ENCODE measurements at regions not wholly inside any gene's neighbourhood (a gene's known extent, or its start where the extent isn't known, plus 50 kb on each side); places are given as distances from the start of the nearest gene placed in this dataset.

DNA sequence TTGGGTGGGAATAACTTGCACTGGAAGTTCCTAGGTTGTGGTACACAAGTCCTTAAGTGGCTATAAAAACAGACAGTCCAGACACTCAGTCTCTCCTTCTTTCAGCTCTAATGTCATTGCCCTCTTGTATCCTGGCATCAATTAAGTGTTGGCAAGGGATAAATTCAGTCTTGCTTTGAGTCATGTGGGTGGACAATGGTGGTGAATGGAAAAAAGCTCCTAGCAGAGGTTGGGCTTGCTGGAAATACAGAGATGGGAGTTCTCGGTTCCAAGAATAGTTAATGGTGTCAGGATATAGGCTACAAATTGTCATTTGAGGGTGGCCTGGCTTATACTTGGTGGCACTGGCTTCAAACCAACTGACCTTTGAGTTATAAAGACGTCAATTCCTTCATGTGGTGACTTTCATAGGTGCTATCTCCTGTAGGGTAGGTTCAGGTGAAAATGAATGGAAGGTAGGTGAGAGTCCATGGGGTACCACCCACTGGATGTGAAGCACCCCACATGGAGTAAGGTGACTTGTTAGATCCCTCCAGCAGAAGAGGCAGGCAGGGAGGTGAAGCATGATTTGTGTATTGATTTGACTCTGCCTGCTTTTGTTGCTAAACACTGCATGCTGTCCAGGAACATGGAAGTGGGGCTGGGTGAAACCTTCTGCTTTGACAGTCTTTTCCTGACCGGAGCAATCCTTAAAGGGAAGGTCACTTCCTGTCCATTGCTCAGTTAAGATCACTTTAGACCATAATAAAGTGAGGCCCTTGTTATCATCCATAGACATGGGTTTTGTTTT lies 102.0 kb downstream of the LACC1 start:
- no peak for DNase-seq
- ATAC-seq, result peak; percentile 26
- intact Hi-C loops (cut with DNase I, micrococcal nuclease), result no loop called here

DNA sequence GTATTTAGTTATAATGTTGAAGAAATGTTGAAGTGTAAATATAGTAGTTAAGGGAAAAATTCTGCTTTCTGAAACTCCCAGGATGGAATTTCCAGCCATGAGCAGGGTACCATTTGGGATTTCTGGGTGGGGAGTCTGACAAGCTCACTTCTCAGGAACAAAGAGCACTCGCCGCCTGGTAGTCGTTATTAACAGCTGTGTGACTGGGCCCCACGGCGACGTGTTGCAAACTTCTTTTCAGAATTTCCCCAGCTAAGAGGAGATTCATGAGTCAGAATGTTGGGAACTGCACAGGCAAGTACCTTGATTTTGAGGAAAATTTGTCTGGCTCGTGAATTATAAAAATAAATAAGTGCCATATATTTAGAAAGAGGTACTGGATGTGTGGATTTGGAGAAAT lies 103.7 kb downstream of the LACC1 start:
- DNase-seq (no peak), ATAC-seq (no peak)
- intact Hi-C loops (cut with DNase I, micrococcal nuclease), result no loop called here

DNA sequence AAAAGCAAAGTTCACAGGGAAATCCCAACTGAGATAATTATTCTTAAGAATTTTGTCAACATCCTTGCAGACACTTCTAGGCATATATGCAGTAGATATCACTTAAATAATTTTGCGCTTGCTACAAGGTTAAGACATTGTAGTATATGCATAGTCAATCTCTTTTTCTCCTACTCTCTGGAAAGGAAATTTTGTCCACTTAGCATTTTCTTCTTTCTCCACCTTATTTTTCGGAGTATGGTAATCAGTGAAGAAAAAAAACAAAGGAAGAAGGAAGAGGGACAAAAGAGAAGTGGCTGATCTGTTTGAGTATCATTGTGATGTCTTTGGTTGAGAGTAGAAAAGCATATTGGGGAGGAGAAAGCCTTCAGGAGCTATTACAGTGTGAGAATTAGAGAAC lies 104.6 kb downstream of the LACC1 start:
- DNase-seq (no peak), ATAC-seq (no peak)

DNA sequence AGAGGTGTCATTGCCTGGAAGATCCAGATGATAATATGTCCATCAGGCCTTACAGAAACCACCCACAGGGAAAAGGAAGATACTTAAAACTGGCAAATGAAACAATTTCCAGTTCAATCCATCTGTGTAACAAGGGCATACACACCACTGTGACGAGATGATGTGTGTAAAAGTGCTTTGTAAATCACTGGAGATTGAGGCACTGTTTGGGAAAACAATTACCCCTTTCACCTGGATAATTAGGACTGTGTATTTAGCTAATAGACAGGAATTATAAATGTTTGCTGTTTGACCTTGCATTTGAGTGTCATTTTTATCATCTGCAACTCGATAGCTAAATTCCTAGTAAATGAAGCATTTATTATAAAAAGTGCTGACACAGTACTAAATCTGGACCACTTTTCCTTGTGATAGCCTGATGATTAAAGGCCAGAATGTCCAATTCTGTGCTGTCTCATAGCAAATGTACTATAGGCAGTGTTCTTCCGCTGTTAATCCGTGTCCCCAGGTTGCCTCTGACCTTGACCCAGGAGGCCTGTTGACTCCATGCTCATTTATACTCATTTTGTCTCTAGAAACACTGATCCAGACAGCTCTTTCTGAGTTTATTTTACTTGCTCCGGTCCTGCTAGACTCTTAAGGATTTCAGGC lies 105.8 kb downstream of the LACC1 start:
- ATAC-seq, result no peak
- DNase-seq, result no peak
- intact Hi-C loops (cut with DNase I, micrococcal nuclease), result no loop called here

More for the DNA sequence above, 104.6 kb downstream of the LACC1 start:
- intact Hi-C loops (cut with DNase I, micrococcal nuclease), result no loop called here

DNA sequence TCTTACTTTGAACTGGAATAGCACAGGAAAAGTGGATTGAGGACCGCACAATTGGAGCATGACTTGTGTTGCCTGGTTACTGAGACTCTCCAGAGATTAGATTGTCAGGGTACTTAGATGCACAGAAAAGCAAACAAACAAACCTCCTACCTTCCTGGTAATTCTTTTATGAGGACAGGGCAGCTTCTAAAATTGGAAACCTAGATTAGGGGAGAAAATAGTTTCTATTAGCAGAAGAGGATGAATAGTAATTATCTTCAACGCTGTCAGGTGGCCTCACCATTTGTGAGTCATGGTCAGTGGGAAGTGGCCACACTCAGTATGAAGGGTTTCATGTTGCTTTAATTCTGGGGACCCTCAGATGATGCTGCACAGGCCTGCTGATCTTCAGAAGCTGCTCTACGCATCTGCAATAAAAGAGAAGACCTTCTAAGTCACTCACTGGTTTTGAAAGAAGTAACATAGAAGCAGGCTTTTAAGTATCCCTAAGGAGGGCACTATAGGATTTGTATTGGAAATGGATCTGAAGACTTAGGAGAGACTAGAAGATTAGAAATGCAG lies 106.8 kb downstream of the LACC1 start:
- no peak for ATAC-seq
- DNase-seq, result no peak
- intact Hi-C loops (cut with DNase I, micrococcal nuclease), result no loop called here

DNA sequence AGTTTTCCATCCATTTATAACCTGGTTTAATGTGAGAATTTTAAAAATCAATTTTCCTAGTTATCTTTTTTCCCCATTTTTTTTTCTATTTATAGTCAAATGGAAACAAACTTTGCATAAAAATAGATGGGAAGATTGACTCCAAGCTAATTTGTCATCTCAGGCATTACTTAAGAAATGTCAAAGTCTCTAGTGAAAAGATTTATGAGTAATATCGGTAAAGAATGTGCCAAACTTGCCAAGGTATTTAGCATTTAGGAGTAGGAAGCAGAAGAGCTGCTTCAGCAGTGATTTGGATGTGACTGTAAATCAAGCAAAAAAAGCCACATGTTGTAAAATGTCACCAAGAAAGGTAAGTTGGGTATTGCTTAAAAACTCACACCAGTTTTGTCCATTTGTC lies 108.6 kb downstream of the LACC1 start:
- no peak for DNase-seq
- no peak for ATAC-seq
- intact Hi-C loops (cut with DNase I, micrococcal nuclease), result no loop called here

DNA sequence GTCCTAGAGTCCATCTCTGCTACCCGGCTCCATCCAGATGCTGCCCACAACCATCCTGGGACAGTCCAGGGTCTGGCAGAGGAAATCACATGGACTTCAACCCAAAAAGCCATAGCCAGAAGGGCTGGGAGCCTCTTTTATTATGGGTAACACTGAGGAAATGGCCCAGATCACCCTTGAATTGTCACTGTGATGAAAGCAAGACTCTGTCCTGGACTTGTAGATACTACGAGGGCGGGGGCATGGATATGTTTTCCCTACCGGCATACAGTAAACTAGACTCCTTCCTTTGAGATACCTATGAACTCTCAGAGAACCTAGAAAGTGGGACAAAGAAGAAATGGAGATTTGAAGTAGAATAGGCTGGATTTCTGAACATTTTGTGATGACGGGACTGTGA lies 110.3 kb downstream of the LACC1 start:
- intact Hi-C loops (cut with DNase I, micrococcal nuclease), result no loop called here
- DNase-seq, result peak in 1 of 2 donors; percentile 8
- peak; percentile 62 for ATAC-seq

DNA sequence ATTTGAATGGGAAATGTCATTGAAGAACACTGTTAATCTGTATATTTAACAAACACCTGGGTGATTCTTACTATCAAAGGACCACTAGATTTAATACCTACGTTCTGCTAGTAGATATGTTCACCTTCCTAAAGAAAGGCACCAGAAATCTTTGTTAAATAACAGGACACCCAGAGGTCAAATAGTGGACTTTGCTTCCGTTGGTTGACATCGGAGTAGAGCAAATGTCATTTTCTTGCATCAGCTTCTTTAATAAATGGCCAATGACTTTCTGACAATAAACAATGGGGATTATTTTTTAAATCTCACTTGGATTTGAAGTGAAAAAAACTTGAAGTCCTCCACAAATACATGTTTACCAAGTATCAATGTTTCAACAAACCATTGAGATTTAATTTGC lies 111.1 kb downstream of the LACC1 start:
- intact Hi-C loops (cut with DNase I, micrococcal nuclease), result no loop called here
- ATAC-seq, result no peak
- no peak for DNase-seq

DNA sequence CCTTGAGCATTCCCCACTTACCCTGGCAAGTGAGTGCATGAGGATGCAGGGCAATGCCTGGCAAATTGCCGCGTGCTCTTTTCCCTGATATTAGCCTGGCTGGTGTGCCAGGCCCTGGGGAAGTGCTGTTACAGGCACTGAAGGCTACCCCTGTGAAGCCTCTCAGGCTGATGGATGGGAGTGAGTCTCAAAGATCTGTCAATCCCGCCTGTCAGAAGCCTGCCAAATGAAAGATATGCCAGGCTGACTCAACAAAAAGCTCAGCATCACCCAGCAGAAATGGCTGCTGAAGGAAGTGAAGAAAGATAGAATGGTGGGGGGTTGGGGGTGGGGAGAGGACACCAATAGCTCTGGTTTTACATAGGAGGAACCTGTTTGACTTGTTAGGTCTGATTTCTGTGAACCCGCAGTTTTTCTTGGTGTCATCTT lies 112.1 kb downstream of the LACC1 start:
- no peak for ATAC-seq
- intact Hi-C loops (cut with DNase I, micrococcal nuclease), result no loop called here

DNA sequence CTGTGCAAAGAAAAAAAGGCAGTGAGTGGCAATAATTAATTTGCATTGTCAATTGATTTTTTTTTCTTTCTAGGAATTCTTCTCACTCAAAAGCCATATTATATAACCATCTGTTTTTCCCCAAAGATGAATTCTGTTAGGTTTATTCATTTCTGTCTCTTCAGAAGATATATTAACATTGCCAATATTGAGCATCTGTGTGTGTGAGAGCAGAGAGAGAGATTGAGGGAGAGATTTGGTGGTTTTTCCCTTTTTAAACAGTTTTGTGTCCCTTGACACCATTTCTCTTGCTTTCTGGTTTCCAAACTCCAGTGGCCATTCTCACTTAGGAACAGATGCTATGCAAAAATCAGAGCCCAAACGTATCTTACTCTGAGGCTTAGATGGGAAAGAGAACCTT lies 112.5 kb downstream of the LACC1 start:
- intact Hi-C loops (cut with DNase I, micrococcal nuclease), result no loop called here
- no peak for ATAC-seq

More for the DNA sequence above, 112.1 kb downstream of the LACC1 start:
- DNase-seq, result no peak

DNA sequence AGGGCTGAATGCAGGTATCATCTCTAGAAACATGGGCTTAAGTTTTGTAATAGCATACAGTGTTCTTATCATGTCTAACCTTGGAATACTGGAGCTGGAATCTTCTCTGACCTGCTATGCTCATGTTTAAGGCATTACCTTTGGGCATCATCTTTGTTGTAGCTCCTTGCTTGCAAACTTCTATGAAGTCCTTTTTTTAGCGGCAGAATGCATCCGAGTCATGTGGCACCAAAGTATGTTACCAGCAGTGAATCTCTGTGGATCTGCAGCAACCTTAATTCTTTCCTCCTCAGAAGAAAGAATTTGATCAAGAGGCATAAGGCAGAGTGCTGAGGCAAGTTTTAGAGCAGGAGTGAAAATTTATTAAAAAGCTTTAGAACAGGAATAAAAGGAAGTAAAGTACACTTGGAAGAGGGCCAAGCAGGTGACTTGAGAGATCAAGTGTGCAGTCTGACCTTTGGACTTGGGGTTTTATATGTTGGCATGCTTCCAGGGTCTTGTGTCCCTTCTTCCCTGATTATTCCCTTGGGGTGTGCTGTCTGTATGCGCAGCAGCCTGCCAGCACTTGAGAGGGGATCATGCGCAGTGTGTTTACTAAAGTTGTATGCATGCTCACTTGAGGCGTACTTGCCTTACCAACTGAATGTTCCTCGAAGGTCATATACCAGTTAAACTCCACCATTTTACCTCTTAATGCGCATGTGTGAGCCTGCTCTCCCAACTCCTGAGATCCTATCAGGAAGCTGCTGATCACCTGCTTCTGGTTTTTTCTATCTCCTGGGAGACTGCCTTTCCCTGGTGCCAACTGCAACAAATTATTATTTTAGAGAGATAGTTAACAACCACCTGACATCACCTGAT lies 115.5 kb downstream of the LACC1 start:
- ATAC-seq (peak; percentile 87), DNase-seq (peak; percentile 22 to 37)
- intact Hi-C loops (cut with DNase I, micrococcal nuclease), result no loop called here

More for the DNA sequence above, 112.5 kb downstream of the LACC1 start:
- no peak for DNase-seq

DNA sequence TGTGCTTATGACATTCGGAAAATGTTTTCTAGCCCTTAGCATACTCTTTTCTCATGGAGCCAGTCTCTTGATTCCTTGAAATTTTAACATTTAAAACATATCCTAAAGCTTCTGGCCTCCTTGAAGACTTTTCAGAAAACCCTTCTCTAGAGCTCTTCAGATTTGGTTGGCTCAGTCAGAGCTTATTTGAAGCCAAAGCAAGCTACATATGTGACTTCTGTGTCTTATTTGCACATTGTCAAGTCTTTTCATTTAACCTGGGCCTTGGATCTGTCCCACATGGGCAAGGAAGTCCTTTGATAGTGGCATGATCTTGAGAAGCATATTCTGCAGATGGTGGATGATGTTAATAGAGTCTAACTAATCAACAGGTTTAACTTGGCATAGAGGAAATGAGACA lies 116.5 kb downstream of the LACC1 start:
- intact Hi-C loops (cut with DNase I, micrococcal nuclease), result no loop called here
- ATAC-seq (no peak), DNase-seq (no peak)

DNA sequence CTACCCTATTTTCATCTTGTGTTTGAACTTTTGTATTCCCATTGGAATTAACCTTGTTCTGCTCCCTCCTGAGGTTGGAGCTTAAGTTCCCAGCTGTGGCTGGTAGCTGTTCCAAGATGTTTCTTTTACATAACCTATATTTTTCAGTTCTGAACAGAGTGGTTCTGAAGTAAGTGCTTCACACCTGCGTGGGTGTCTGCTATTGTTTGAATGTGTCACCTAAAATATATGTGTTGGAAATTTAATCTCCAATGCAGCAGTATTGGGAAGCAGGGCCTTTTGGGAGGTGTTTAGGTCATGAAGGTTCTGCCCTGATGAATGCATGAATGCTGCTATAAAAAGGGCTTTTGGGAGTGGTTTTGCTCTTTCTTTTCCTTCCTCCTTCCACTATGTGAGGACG lies 123.8 kb downstream of the LACC1 start:
- intact Hi-C loops (cut with DNase I, micrococcal nuclease), result no loop called here
- DNase-seq (no peak), ATAC-seq (no peak)

DNA sequence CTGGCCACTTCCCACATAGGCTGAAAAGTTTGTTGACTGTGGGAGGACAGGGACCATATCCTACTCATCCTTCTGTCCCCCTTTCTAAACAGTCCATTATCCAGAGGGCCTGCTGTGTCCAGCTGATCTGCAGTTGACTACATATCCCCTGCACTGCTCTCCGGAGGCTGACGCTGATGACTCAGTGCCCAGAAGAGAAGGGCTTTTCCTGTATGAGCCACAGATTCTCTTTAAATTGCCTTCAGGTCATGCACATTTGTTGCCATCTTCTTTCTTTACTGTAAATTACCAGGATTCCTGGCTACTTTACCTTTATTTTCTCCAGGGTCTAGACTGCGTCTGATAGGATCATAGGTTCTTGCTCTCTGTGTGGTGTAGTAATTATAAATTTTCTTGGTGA lies 125.2 kb downstream of the LACC1 start:
- DNase-seq (no peak), ATAC-seq (no peak)
- intact Hi-C loops (cut with DNase I, micrococcal nuclease), result no loop called here

DNA sequence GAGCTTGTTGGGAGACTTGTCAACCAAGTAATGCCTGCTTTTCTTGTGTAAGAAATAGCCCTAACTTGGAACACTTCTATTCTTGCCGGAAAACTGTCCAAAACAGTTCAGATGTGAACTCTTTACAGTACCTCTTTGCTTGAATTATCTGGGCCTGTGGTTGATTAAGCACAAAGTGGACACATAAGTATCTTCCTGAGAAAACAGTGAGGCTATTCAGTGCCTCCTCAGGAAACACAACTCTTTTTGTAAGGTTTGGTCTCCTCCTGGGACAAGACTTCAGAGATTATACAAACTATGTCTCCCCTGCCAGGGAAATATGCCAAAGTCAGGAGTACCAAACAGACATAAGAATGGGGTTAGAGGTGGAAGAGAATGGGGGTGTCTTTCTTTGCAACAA lies 127.7 kb downstream of the LACC1 start:
- intact Hi-C loops (cut with DNase I, micrococcal nuclease), result no loop called here
- ATAC-seq, result no peak
- DNase-seq, result no peak

DNA sequence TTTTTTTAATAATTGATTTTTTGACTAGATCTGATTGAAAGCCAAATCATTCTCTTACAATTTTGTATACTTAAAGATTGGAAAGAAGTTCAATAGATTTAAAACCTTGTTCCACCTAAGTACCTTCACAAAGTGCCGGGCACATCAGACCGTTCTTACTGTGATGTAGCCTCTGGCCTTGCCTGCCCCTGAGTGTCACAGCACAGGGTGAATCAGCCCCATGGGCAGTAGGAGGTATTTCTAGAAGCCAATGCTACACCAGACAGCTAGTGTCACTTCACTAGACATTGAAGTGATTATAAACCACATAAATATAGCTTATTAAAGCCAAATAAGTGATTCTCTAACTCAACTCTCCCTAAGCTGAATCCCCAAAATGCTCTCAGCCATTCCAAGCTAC lies 131.3 kb downstream of the LACC1 start:
- no peak for ATAC-seq

DNA sequence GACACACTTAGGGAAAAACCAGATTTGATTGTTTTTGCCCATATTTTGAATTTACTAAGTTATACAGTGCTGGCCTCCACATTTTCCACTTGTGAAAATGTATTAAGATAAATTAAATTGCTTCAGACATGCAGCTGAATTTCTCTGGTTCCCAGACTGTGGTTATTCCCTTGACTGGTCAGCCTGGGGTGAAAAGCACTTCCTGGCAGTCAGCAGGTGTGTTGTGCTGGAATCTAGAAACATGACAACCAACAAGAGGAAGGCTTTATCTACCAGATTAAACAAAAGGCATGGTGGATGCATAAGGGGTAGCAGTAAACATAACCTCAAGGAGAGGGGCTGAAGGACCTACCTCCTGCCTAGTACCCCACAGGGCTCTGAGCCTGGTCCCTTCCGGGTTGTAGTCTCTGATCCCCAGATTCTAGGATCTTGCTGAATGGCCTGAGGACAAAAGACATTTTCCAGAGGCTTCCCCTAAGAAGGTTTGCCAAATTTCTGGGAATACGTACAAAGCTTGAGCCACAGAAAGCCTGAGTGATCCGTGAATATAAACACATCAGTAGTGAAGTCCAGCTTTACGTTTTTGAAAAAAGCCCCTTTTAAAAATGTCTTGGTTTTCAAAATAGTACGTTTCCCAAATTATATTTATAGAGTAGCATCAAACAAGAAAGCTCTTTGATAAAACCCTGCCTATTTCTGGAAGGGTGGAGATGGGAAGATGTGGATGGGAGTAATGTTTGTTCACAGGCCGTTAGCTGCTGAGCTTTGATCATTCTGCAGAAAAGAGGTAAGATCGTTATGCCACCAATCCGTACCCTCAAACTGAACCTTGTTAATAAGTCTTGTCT lies 133.4 kb downstream of the LACC1 start:
- DNase-seq (no peak), ATAC-seq (no peak)
- intact Hi-C loops (cut with DNase I, micrococcal nuclease), result no loop called here

More for the DNA sequence above, 131.3 kb downstream of the LACC1 start:
- no peak for DNase-seq
- intact Hi-C loops (cut with DNase I, micrococcal nuclease), result no loop called here

DNA sequence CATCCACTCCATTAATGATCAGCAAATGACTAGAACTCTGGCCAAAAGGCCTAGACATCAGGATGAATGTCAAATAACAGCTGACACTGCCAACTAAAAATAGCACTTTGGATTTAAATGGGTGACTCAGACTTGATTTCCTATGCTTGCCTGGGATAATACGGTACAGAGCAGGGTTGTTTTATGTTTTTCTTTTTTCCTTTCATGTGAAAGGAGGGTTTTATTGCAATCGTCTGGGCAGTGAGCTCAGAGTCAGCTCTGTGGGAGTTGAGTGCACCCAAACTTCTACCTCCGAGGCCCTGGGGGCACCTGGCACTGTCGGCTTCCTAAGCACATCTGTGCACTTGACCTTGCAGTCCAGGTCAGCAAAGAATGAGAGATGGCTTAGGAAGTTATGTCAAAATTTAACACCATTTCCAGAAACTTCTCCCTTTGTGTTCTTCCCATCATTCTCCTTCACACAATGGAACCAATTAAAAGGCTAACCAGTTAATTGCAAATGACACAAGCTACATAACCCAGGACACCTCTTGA lies 134.1 kb downstream of the LACC1 start:
- no peak for DNase-seq
- no peak for ATAC-seq
- intact Hi-C loops (cut with DNase I, micrococcal nuclease), result no loop called here
